Stimulated activated CD4-positive, alpha-beta T cell treated with anti-CD3 and anti-CD28 coated beads, Interleukin-2, amount 100 ng/mL, for 24 hours (primary cell): ENCODE measurements at regions not wholly inside any gene's neighbourhood (a gene's known extent, or its start where the extent isn't known, plus 50 kb on each side); places are given as distances from the start of the nearest gene placed in this dataset.
"Not testable (repeated sequence)": the region's sequence is repeated elsewhere in the genome, so short reads cannot be mapped to it uniquely, and the experiment has no call there.

ENCODE experiments used
- DNase-seq, 2 donors: peaks; one replicate each; pipeline ENCODE4 v3.0.0-alpha.2; 2020

GRCh38 chr10:120205368-120206018 lies 251.5 kb upstream of the PLPP4 start:
- no peak for DNase-seq

DNA sequence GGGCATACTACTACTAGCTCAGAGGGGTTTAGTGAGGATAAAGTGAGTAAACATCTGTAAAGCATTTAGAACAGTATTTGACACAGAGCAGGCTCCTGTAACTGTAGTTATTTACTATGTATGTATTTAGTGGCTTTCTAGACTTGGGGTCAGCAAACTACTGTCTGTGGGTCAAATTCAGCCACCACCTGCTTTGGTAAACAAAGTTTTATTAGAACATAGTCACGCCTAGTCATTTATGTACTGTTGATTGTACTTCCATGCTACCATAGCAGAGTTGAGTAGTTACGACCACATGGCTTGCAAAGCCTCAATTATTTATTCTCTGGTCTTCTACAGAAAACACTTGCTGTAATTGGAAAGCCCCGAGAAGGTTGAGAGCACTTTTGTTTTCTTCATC lies 248.5 kb upstream of the PLPP4 start:
- no peak for DNase-seq

DNA sequence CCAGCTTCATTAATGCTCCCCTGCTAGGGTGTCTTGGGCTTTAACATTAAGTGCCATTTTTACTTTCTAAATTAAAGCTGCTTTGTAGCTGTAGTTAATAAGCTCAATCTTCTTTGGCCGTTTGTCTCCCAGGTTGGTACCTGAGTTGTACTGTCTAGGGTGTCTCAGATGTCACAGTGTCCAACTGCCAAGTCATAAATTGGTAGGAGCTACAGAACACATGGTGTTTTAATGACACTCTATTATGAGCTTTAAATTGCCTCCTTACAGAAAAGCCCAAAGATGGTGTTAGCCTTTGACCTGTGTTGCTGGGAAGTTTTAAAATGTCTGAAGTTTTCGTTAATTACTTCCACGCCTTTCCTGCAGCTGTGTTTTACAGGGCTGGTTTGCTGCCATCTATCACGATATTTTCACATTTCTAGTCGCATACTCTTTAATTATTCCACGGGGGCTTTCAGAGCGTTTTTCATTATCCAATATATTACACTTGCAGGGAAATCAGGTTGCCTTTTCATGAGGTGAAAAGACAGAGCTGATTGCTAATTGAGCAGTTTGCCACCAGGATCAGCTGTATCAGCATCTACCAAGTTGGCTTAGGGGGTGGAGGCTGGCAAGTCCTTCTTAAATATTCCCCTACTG lies 247.8 kb upstream of the PLPP4 start:
- no peak for DNase-seq

DNA sequence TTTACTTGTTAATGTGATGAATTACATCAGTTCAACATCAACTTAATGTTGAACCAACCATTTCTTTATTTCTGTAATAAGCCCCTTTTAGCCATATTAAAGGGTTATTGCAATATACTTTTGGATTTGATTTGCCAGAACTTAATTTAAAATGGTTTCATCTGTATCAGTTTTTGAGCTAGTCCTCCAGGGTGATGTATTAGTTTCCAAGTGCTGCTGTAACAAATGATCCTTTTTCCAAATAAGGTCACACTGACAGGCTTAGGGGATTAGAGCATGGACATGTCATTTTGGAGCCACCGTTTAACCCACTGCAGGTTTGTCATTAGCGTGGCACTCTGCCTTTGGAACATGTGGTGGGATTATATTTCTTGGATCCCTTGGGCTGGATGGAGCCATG lies 244.8 kb upstream of the PLPP4 start:
- DNase-seq, result no peak

GRCh38 chr10:120213283-120213682 lies 243.7 kb upstream of the PLPP4 start:
- not testable (repeated sequence) for DNase-seq

- DNase-seq, result no peak
These were observed 239.3 kb upstream of the PLPP4 start for GRCh38 chr10:120217736-120218135.

DNA sequence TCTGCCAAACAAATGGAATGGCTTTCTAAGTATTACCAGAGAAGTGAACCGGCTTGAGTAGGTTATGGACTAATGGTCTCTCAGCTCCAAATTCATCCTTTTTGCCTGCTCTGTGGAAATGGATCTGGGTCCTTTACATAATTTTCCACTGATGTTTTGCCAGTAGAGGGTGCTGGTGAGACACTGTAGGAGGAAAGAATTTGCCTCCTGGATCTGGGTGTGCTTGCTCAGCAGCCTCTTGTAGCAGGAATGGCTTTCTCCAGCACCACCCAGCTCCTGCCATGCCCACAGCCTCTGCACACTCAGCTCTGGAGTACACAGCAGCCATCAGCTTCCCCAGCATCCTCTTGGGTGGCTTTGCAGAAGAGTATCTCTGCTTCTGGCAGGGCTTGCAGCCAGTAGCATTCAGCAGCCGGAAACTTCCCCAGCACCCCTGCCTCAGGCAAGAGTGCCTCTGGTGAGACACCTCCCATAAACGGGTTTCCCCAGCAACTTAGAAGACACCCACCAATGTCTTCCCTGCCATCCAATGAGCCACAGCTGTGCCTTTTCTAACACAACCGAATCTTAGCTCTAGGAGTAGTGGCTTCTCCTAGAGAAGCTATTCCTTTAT lies 235.0 kb upstream of the PLPP4 start:
- peak in 1 of 2 donors; percentile 2 for DNase-seq

GRCh38 chr10:120229641-120230040 lies 227.4 kb upstream of the PLPP4 start:
- no peak for DNase-seq

GRCh38 chr10:120239695-120240094 lies 217.3 kb upstream of the PLPP4 start:
- DNase-seq, result not testable (repeated sequence)

DNA sequence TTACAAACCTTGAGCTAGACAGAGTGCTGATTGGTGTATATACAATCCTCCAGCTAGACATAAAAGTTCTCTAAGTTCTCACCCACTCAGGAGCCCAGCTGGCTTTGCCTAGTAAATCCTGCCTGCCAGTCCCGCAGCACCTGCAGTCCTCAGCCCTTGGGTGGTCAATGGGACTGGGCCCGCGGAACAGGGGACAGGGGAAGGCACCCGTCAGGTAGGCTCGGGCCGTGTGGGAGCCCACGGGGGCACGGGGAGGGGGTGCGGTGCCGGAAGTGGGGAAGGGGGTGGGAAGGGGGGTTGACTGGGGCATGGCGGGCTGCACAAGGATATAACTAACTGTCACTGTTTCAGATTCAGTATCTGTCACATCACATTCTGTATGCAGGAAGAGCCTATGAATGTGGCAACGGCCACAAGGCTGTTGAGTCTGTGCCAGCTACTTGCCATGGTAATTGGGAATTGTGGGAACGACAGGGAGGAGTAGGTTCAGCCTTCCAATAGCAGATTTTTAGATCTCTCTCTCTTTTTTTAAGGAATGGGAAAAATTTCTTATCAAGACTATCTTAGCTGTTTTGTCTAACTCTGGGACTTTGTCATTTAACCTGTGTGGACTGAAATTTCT lies 205.1 kb upstream of the PLPP4 start:
- DNase-seq, result no peak

- DNase-seq, result no peak
These were observed 203.9 kb upstream of the PLPP4 start for GRCh38 chr10:120253131-120253530.

DNA sequence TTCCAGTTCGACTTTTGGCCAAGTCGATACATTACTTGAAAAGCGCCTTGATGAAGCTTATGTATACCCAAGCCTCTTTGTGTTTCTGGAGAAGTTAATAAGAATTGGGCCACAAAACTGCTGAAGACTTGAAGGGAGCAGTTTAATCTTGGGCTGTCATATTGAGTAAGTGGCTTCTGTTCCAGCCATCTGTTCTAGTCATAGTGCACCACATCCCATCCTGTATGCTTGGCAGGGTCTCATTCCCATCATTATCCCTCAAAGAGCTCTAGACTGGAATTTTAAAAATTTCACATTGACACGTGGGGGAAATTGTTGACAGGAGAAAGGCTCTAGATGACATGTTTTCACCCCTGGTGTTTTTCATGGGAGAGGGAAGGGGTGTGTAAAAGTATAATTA lies 196.6 kb upstream of the PLPP4 start:
- no peak for DNase-seq

DNA sequence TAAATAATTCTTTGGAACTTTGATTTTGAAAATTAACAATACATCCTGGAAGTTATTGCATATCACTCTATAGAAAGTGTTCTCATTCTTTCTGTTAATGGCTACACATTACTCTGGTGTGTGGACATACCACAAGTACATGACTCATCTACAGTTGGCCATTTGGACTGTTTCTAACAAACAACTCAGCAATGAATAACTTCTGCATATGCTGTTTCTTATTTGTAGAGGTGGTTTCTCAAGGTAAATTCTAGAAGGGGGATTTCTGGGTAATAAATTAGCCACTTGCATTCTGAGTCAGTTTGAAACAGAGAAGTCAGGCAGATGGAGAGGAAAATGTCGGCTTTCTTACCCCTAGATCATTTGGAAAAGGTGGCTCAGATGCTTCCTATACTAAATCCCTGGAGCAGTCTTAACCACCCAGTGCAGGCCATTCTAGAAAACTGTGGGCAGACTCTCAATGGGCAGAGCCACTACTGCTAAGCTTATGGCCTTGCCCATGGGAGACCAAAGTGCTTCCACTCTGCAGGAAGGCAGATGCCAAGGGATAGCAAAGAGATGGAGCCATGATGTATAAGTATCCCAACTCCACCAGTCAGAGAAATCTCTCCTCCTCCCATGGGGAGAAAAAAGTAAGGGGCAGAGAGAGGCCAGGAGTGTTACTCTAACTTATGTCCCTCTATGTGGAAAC lies 194.0 kb upstream of the PLPP4 start:
- DNase-seq, result no peak

- no peak for DNase-seq
These were observed 191.0 kb upstream of the PLPP4 start for GRCh38 chr10:120266022-120266421.

DNA sequence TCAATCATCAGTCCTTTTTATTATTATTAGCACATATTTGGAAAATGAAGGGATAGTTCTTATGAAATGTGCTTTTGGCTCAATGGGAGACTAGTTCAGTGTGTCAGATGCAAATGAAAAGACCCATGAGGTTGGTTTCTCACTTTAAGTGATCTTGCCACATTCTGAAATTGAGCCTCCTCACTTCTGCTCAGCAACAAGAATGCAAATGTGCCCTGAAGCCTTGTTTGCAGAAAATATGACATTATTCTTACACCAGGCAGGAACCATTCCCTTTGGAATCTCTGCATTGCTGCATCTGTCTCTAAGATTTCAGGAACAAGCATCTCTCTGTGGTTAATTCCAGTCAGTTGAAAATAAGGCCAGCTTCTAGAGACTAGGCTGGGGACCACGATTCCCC lies 186.1 kb upstream of the PLPP4 start:
- no peak for DNase-seq

- DNase-seq, result no peak
These were observed 185.3 kb upstream of the PLPP4 start for GRCh38 chr10:120271696-120272095.

- DNase-seq, result no peak
These were observed 184.7 kb upstream of the PLPP4 start for GRCh38 chr10:120272350-120272749.

DNA sequence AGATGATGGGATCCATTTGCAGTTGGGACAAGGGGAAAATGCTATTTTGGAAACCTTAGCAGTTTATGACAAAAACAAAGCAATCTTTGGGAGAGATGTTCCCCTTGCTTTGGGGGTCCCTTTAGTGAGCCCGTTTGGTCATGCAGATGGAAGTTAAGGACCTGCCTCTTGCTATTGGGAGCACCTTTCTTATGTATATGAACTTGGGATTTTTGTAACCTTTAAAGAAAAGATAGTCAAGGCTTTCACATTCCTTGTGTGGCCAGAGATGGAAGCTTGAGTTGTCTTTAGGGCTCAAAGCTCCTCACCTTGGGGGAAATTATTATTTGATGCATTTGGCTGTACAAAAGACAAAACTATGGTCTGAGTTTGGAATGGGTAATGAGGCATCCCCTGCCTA lies 179.0 kb upstream of the PLPP4 start:
- no peak for DNase-seq

DNA sequence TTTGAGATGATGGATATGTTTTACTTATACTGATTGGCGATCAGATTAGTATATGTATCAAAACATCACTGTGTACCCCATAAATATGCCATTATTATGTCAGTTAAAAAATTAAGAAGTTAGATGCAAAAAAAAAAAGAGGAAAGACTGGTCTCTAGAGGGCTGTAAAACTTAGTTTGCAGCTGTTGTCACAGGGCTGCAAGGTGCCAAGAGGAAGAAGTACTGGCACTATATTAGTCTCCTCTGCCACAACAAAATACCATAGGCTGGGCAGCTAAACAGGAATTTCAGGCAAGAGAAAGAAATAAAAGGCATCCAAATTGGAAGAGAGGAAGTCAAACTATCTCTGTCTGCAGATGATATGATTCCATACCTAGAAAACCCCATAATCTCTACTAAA lies 177.8 kb upstream of the PLPP4 start:
- no peak for DNase-seq

DNA sequence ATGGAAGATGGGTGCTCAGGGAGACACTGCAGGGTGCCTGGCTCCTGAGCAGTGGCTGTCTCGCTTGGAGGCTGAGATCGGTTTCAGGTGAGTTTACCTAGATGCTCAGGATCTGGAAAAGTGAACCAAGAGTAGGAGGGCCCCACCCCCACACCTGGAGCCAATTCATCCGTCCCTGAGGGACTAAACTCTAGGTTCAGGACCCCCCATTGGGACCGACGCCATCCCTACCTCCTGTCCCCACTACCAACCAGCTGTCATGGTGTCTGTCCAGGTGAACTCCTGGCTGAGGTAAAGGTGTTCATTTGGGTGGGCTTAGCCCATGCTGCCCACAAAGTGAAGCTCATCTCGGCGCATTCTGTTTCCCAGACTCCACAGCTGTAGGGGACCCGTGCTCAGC lies 174.6 kb upstream of the PLPP4 start:
- no peak for DNase-seq

- no peak for DNase-seq
These were observed 174.1 kb upstream of the PLPP4 start for GRCh38 chr10:120282846-120283492.

DNA sequence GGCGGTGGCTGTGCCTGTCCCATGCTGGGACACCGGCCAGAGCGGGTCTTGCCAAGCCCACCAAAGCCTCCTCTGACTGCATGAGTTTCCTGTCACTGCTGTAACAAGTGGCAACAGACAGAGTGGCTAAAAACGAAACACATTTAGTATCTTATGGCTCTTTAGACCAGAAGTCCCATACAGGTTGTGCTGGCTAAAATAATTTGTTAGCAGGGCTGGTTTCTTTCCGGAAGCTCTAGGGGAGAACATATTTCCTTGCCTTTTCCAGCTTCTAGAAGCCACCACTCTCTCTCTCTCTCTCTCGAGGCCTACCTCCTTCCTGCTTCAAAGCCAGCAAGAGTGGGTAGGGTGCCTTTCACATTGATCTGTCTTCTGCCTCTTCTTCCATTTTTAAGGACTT lies 171.6 kb upstream of the PLPP4 start:
- DNase-seq, result no peak

DNA sequence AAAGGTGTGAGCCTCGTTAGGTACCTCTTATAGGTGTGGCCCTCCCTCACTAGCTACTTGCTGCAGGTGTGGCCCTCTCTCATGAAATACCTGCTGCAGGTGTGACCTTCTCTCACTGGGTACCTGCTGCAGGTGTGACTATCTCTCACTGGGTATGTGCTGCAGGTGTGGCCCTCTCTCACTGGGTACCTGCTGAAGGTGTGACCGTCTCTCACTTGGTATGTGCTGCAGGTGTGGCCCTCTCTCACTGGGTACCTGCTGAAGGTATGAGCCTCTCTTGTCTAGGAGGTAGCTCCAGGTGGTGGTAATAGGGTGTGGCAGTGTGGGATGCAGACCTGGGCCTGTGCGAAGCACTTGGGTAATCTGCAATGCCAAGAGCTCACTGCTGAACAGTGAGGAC lies 170.7 kb upstream of the PLPP4 start:
- no peak for DNase-seq
